ENCODE measurements at regions not wholly inside any gene's neighbourhood (a gene's known extent, or its start where the extent isn't known, plus 50 kb on each side); places are given as distances from the start of the nearest gene placed in this dataset.
"Not testable (repeated sequence)": the region's sequence is repeated elsewhere in the genome, so short reads cannot be mapped to it uniquely, and the experiment has no call there.

GRCh38 chr5:12615141-12615820 is 711.0 kb upstream of the CTNND2 start:
- DNase-seq (ENCODE audit: extremely low spot score), result no peak
- Histone ChIP-seq H3K36me3 (no peaks in the 10 kb centered on the region), H3K27ac (replicated peaks in 1 of 4) (no peak overlapping the region), H3K27me3 (no peaks in the 10 kb centered on the region), H3K4me1 (no peaks in the 10 kb centered on the region), H3K9me3 (peaks cover 0 to 8% (median 0%) of the 10 kb centered on the region in 4 donors), H3K4me3 (no peak overlapping the region)
- intact Hi-C loops (cut with DNase I), result no loop called here
- TF ChIP-seq POLR2A (IDR thresholded peaks at IDR 0.05; ENCODE audit: low read depth), result no peak
- no peak for TF ChIP-seq CTCF (IDR thresholded peaks at IDR 0.05)
- TF ChIP-seq POLR2AphosphoS5 (IDR thresholded peaks at IDR 0.05), result no peak
- TF ChIP-seq EP300 (IDR thresholded peaks at IDR 0.05), result no peak
- 59% methylated on average over 3 of the region's 3 CpGs for WGBS

- intact Hi-C loops (cut with DNase I), result no loop called here
- DNase-seq (ENCODE audit: extremely low spot score), result no peak
- no peaks in the 10 kb centered on the region for H3K36me3 ChIP-seq
- H3K9me3 ChIP-seq, result peaks cover 0 to 8% (median 0%) of the 10 kb centered on the region in 4 donors
- no peaks in the 10 kb centered on the region for H3K27me3 ChIP-seq
- H3K27ac ChIP-seq (replicated peaks in 1 of 4), result no peak overlapping the region
- no peaks in the 10 kb centered on the region for H3K4me1 ChIP-seq
- 58% methylated on average over 1 of the region's 1 CpG for WGBS
- no peak overlapping the region for H3K4me3 ChIP-seq
- TF ChIP-seq EP300 (IDR thresholded peaks at IDR 0.05), result no peak
- no peak for TF ChIP-seq CTCF (IDR thresholded peaks at IDR 0.05)
- TF ChIP-seq POLR2AphosphoS5 (IDR thresholded peaks at IDR 0.05), result no peak
- TF ChIP-seq POLR2A (IDR thresholded peaks at IDR 0.05; ENCODE audit: low read depth), result no peak
Measured at GRCh38 chr5:12614608-12615007, 710.4 kb upstream of the CTNND2 start.

- Histone ChIP-seq H3K4me3 (no peak overlapping the region), H3K27ac (replicated peaks in 1 of 4) (no peak overlapping the region), H3K27me3 (no peaks in the 10 kb centered on the region), H3K36me3 (no peaks in the 10 kb centered on the region), H3K9me3 (peaks cover 0 to 10% (median 0%) of the 10 kb centered on the region in 4 donors), H3K4me1 (no peaks in the 10 kb centered on the region)
- no peak for DNase-seq (ENCODE audit: extremely low spot score)
- no peak for TF ChIP-seq POLR2AphosphoS5 (IDR thresholded peaks at IDR 0.05)
- TF ChIP-seq POLR2A (IDR thresholded peaks at IDR 0.05; ENCODE audit: low read depth), result no peak
- TF ChIP-seq EP300 (IDR thresholded peaks at IDR 0.05), result no peak
- no peak for TF ChIP-seq CTCF (IDR thresholded peaks at IDR 0.05)
- intact Hi-C loops (cut with DNase I), result no loop called here
Measured at GRCh38 chr5:12611132-12611531, 706.9 kb upstream of the CTNND2 start.

- DNase-seq (ENCODE audit: extremely low spot score); H3K27me3 ChIP-seq; H3K4me1 ChIP-seq; H3K36me3 ChIP-seq; intact Hi-C loops (cut with DNase I); H3K4me3 ChIP-seq; H3K27ac ChIP-seq (replicated peaks in 1 of 4): not testable (repeated sequence)
- 46% methylated on average over 2 of the region's 2 CpGs for WGBS
- H3K9me3 ChIP-seq, result peaks cover 0 to 10% (median 0%) of the 10 kb centered on the region in 4 donors
Measured at GRCh38 chr5:12607817-12608216, 703.6 kb upstream of the CTNND2 start.

GRCh38 chr5:12592228-12592627 is 688.0 kb upstream of the CTNND2 start:
- Histone ChIP-seq H3K4me3 (no peak overlapping the region), H3K9me3 (peaks cover 0 to 5% (median 0%) of the 10 kb centered on the region in 4 donors), H3K27ac (replicated peaks in 1 of 4) (no peak overlapping the region), H3K4me1 (no peaks in the 10 kb centered on the region), H3K27me3 (no peaks in the 10 kb centered on the region), H3K36me3 (no peaks in the 10 kb centered on the region)
- intact Hi-C loops (cut with DNase I), result no loop called here
- WGBS, result 82% methylated on average over 3 of the region's 3 CpGs
- TF ChIP-seq POLR2AphosphoS5 (IDR thresholded peaks at IDR 0.05), result no peak
- no peak for TF ChIP-seq CTCF (IDR thresholded peaks at IDR 0.05)
- no peak for TF ChIP-seq EP300 (IDR thresholded peaks at IDR 0.05)
- no peak for TF ChIP-seq POLR2A (IDR thresholded peaks at IDR 0.05; ENCODE audit: low read depth)
- DNase-seq (ENCODE audit: extremely low spot score), result no peak

Measured in esophagus muscularis mucosa (tissue), 4 donors.